Parathyroid adenoma (tissue), 2 donors: ENCODE measurements at regions not wholly inside any gene's neighbourhood (a gene's known extent, or its start where the extent isn't known, plus 50 kb on each side); places are given as distances from the start of the nearest gene placed in this dataset.

Experiments used
- H2AFZ ChIP-seq: fragments of 300-600 bp; sonication (generic); one replicate; pipeline ENCODE4 v1.7.0; 2017; ENCODE audit warnings: antibody characterized with exemption, mild to moderate bottlenecking
- H3K27ac ChIP-seq: fragments of 300-600 bp; sonication (generic); one replicate; pipeline ENCODE4 v1.7.0; 2017
- H3K27me3 ChIP-seq: fragments of 300-600 bp; sonication (generic); one replicate; pipeline ENCODE4 v1.7.0; 2017; ENCODE audit warnings: low read length; ENCODE audit not compliant: control insufficient read depth, insufficient read depth
- H3K36me3 ChIP-seq: fragments of 300-600 bp; sonication (generic); one replicate; pipeline ENCODE4 v1.7.0; 2017; ENCODE audit warnings: low read length; ENCODE audit not compliant: control insufficient read depth, insufficient read depth
- H3K4me1 ChIP-seq: fragments of 300-600 bp; sonication (generic); one replicate; pipeline ENCODE4 v1.7.0; 2017; ENCODE audit warnings: control low read depth
- H3K4me2 ChIP-seq: fragments of 300-600 bp; sonication (generic); one replicate; pipeline ENCODE4 v1.7.0; 2017; ENCODE audit warnings: low read length
- H3K4me3 ChIP-seq: fragments of 300-600 bp; sonication (generic); one replicate; pipeline ENCODE4 v1.7.0; 2017; ENCODE audit warnings: low read depth, low read length
- H3K79me2 ChIP-seq: fragments of 300-600 bp; sonication (generic); one replicate; pipeline ENCODE4 v1.7.0; 2017; ENCODE audit warnings: control low read depth
- H3K9ac ChIP-seq: fragments of 300-600 bp; sonication (generic); one replicate; pipeline ENCODE4 v1.7.0; 2017; ENCODE audit warnings: mild to moderate bottlenecking
- H3K9me3 ChIP-seq: fragments of 300-600 bp; sonication (generic); one replicate; pipeline ENCODE4 v1.7.0; 2017; ENCODE audit warnings: low read length; ENCODE audit not compliant: control insufficient read depth
- CTCF ChIP-seq: fragments of 300-600 bp; sonication (generic); IDR thresholded peaks from one replicate; pipeline ENCODE4 v1.7.0; 2017; ENCODE audit warnings: antibody characterized with exemption, mild to moderate bottlenecking
- donor health status: primary hyperparathyroidism.

GRCh38 chr9:91001146-91001611 lies 199.6 kb downstream of the SYK start:
- Histone ChIP-seq H3K79me2 (no peaks in the 10 kb centered on the region), H2AFZ (no peak overlapping the region), H3K27ac (no peak overlapping the region), H3K36me3 (no peaks in the 10 kb centered on the region), H3K9ac (no peak overlapping the region), H3K4me2 (no peak overlapping the region), H3K27me3 (no peaks in the 10 kb centered on the region), H3K4me1 (no peaks in the 10 kb centered on the region), H3K4me3 (no peak overlapping the region), H3K9me3 (no peaks in the 10 kb centered on the region)
- TF ChIP-seq CTCF, result no peak

- Histone ChIP-seq H3K36me3 (no peaks in the 10 kb centered on the region), H3K27me3 (no peaks in the 10 kb centered on the region), H3K9ac (no peak overlapping the region), H3K4me3 (no peak overlapping the region), H2AFZ (no peak overlapping the region), H3K9me3 (no peaks in the 10 kb centered on the region), H3K79me2 (no peaks in the 10 kb centered on the region), H3K27ac (no peak overlapping the region), H3K4me2 (no peak overlapping the region), H3K4me1 (no peaks in the 10 kb centered on the region)
- no peak for TF ChIP-seq CTCF
Measured at GRCh38 chr9:91004484-91004883, 202.9 kb downstream of the SYK start.

GRCh38 chr9:91004992-91005391 lies 203.4 kb downstream of the SYK start:
- Histone ChIP-seq H3K9ac (no peak overlapping the region), H3K36me3 (no peaks in the 10 kb centered on the region), H3K4me3 (no peak overlapping the region), H3K79me2 (no peaks in the 10 kb centered on the region), H3K4me2 (no peak overlapping the region), H3K4me1 (no peaks in the 10 kb centered on the region), H3K27ac (no peak overlapping the region), H2AFZ (no peak overlapping the region), H3K9me3 (no peaks in the 10 kb centered on the region), H3K27me3 (no peaks in the 10 kb centered on the region)
- TF ChIP-seq CTCF, result no peak

GRCh38 chr9:91006046-91006445 lies 204.4 kb downstream of the SYK start:
- TF ChIP-seq CTCF, result no peak
- no peaks in the 10 kb centered on the region for H3K79me2 ChIP-seq
- H3K27me3 ChIP-seq, result no peaks in the 10 kb centered on the region

GRCh38 chr9:91008568-91008967 lies 206.9 kb downstream of the SYK start:
- no peaks in the 10 kb centered on the region for H3K4me1 ChIP-seq
- no peaks in the 10 kb centered on the region for H3K79me2 ChIP-seq
- no peak overlapping the region for H3K9ac ChIP-seq
- no peak overlapping the region for H2AFZ ChIP-seq
- no peaks in the 10 kb centered on the region for H3K36me3 ChIP-seq
- H3K27ac ChIP-seq, result no peak overlapping the region
- H3K4me3 ChIP-seq, result no peak overlapping the region
- no peaks in the 10 kb centered on the region for H3K9me3 ChIP-seq
- no peak for TF ChIP-seq CTCF
- no peaks in the 10 kb centered on the region for H3K27me3 ChIP-seq
- no peak overlapping the region for H3K4me2 ChIP-seq

More at GRCh38 chr9:91006046-91006445, 204.4 kb downstream of the SYK start:
- Histone ChIP-seq H3K27ac (no peak overlapping the region), H2AFZ (no peak overlapping the region), H3K36me3 (no peaks in the 10 kb centered on the region), H3K4me3 (no peak overlapping the region), H3K9ac (no peak overlapping the region), H3K9me3 (no peaks in the 10 kb centered on the region), H3K4me1 (no peaks in the 10 kb centered on the region), H3K4me2 (no peak overlapping the region)
